ENCODE measurements at regions not wholly inside any gene's neighbourhood (a gene's known extent, or its start where the extent isn't known, plus 50 kb on each side); places are given as distances from the start of the nearest gene placed in this dataset.

DNA sequence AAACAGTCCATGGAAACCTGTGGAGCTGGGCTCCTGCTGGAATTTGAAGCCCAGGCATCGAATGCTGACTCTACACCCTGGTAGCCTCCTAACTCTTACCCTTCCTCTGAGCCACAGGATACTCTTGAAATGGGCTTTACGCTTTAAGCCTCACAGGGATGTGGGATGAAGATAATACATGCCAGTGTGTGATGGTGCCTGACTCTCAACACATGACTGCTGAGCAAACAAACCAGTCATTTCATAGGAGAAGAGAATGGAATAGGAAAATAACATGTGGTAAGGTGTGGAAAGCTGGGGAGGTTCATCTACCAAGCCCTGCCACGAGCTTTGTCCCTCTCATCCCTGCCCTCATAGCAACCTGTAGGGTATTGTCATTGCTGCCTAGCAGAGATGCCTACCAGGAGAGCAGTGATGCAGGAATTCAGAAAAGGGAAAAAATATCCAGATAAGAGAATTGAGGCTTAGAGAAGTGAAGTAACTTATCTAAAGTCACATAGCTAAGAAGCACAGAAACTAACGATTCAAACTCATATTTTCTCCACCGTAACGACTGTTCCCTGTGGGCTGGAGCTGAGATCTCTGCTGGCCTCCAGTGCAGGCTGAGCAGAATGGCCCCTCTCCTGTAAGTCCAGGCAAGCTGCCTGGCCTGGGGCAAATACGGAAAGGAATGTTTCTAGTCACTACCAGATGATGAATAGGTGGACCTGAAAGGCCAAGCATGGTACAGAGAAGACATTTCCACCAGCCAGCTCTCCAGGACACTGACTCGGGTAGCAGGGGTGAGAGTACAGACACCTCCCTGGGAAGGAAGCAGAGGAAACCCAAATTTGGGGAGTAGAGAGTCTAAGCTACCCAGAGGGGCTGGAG lies 90.2 kb upstream of the DUSP5 start:
- no peak for ATAC-seq
- Histone ChIP-seq H3K4me3 (no peak overlapping the region), H3K27ac (no peak overlapping the region), H3K4me1 (peaks cover 13% of the 10 kb centered on the region), H3K27me3 (no peaks in the 10 kb centered on the region), H3K36me3 (replicated peaks in 1 of 2; ENCODE audit: insufficient read depth in 1 of 2, low read depth in 2 of 2) (no peaks in the 10 kb centered on the region), H3K9me3 (no peaks in the 10 kb centered on the region)
- no peak for DNase-seq
- intact Hi-C loops (cut with DNase I) = no loop called here
- TF ChIP-seq POLR2A (IDR thresholded peaks at IDR 0.05) = no peak
- TF ChIP-seq, protein P1, sequence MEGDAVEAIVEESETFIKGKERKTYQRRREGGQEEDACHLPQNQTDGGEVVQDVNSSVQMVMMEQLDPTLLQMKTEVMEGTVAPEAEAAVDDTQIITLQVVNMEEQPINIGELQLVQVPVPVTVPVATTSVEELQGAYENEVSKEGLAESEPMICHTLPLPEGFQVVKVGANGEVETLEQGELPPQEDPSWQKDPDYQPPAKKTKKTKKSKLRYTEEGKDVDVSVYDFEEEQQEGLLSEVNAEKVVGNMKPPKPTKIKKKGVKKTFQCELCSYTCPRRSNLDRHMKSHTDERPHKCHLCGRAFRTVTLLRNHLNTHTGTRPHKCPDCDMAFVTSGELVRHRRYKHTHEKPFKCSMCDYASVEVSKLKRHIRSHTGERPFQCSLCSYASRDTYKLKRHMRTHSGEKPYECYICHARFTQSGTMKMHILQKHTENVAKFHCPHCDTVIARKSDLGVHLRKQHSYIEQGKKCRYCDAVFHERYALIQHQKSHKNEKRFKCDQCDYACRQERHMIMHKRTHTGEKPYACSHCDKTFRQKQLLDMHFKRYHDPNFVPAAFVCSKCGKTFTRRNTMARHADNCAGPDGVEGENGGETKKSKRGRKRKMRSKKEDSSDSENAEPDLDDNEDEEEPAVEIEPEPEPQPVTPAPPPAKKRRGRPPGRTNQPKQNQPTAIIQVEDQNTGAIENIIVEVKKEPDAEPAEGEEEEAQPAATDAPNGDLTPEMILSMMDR (IDR thresholded peaks at IDR 0.05) = no peak
- WGBS, 2 donors = 73 to 77% methylated on average over 8 of the region's 8 CpGs

DNA sequence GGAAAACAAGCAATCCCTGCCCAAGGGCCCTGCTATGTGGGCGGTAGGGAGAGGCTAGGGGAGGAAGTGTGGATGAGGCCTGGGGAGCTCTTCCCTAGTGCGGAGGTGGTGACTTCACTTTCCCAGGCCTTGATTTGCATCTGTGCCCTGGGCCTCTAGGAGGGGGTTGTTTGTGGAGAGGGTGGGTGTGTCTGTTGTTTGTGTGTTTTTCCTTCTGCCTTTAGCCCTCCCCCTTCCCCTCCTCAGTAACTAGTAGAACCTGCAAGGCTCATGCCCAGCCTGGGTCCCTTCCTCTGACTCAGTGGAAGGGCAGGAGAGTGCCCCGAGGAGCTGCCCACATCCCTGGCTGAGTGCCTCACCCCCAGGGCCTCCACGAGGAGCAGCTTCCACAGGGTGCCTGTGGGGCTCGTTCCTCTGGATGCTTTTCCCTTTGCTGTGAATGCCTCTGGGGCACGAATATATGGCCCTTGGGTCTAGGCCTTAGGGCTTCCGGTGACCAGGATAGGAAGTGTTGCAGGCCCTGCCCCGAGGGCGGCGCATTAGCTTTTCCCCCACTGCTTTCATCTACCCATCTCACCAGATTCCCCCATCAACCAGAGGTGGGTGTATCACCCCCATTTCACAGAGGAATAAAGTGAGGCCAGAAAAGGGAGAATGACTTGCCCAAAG lies 89.4 kb upstream of the DUSP5 start:
- TF ChIP-seq, protein P1 (IDR thresholded peaks at IDR 0.05) = no peak
- no peak for TF ChIP-seq POLR2A (IDR thresholded peaks at IDR 0.05)
- Histone ChIP-seq H3K4me3 (no peak overlapping the region), H3K27ac (no peak overlapping the region), H3K27me3 (no peaks in the 10 kb centered on the region), H3K9me3 (no peaks in the 10 kb centered on the region), H3K36me3 (replicated peaks in 1 of 2; ENCODE audit: insufficient read depth in 1 of 2, low read depth in 2 of 2) (no peaks in the 10 kb centered on the region), H3K4me1 (peaks cover 13% of the 10 kb centered on the region)
- DNase-seq (no peak), ATAC-seq (no peak)
- 88 to 97% methylated on average over 6 to 10 of the region's 10 CpGs for WGBS, 2 donors
- intact Hi-C loops (cut with DNase I) = no loop called here

DNA sequence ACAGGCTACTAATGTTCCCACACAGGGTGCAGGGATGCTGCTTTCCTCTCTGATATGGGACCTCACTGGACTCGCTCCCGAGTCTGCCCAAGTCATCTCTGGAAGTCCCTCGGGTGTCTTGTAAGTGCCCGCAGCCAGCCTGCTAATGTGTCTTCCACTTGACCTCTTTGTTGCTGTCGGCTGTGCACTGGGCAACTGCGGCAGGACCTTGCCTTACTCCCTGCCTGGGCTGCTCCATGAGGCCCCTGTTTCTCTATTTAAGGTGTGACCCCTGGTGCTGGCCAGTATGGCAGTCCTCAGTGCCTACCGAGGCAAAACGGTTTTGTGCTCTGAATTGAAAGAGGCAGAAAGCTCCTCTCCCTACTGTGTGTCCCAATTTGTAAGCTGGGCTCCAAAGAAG lies 88.8 kb upstream of the DUSP5 start:
- no peak overlapping the region for H3K4me3 ChIP-seq
- peaks cover 13% of the 10 kb centered on the region for H3K4me1 ChIP-seq
- ATAC-seq (no peak), DNase-seq (no peak)
- 89 to 92% methylated on average over 7 to 8 of the region's 8 CpGs for WGBS, 2 donors
- intact Hi-C loops (cut with DNase I) = no loop called here
- no peaks in the 10 kb centered on the region for H3K9me3 ChIP-seq
- no peaks in the 10 kb centered on the region for H3K36me3 ChIP-seq (replicated peaks in 1 of 2; ENCODE audit: insufficient read depth in 1 of 2, low read depth in 2 of 2)
- TF ChIP-seq POLR2A (IDR thresholded peaks at IDR 0.05) = no peak
- TF ChIP-seq, protein P1 (IDR thresholded peaks at IDR 0.05) = no peak
- no peak overlapping the region for H3K27ac ChIP-seq
- no peaks in the 10 kb centered on the region for H3K27me3 ChIP-seq

DNA sequence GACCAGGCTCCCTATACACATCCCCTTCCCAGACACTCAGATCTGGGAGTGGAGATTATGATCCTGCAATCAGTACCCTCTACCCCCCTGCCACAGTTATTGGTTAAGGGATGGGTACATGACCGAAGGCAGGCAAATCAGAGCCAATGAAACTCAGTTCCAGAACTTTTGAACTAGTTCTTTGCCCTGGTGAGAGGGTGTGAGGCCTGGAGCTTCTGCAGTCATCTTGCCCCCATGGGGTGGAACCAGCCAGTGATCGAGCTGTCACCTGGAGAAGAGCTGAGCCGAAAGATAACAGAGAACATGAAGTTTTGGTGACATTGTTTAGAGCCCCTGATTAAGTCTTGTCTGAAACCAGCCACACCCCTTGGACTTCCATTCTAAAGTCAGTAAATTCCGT lies 88.2 kb upstream of the DUSP5 start:
- no peak overlapping the region for H3K4me3 ChIP-seq
- peaks cover 13% of the 10 kb centered on the region for H3K4me1 ChIP-seq
- no peaks in the 10 kb centered on the region for H3K27me3 ChIP-seq
- no peak overlapping the region for H3K27ac ChIP-seq
- TF ChIP-seq POLR2A (IDR thresholded peaks at IDR 0.05) = no peak
- TF ChIP-seq, protein P1 (IDR thresholded peaks at IDR 0.05) = no peak
- intact Hi-C loops (cut with DNase I) = no loop called here
- no peak for ATAC-seq
- no peaks in the 10 kb centered on the region for H3K9me3 ChIP-seq
- 86 to 91% methylated on average over 4 of the region's 4 CpGs for whole genome bisulfite sequencing, 2 donors
- H3K36me3 ChIP-seq (replicated peaks in 1 of 2; ENCODE audit: insufficient read depth in 1 of 2, low read depth in 2 of 2) = no peaks in the 10 kb centered on the region
- DNase-seq = no peak
